Nephron (organoid): ENCODE measurements at regions not wholly inside any gene's neighbourhood (a gene's known extent, or its start where the extent isn't known, plus 50 kb on each side); places are given as distances from the start of the nearest gene placed in this dataset.

Experiments used
- H3K27ac Mint-ChIP-seq, 3 experiments: 2 replicates each; pipeline ENCODE4 v1.8.0; 2020; ENCODE audit warnings: mixed read lengths in 3 of 3, mild to moderate bottlenecking in 2 of 3, moderate library complexity in 1 of 3
- H3K27me3 Mint-ChIP-seq: 2 replicates; pipeline ENCODE4 v1.8.0; 2021; ENCODE audit warnings: low read depth, mild to moderate bottlenecking, moderate library complexity, mixed read lengths
- H3K36me3 Mint-ChIP-seq: 2 replicates; pipeline ENCODE4 v1.8.0; 2020; ENCODE audit warnings: low read depth, mixed read lengths
- H3K4me1 Mint-ChIP-seq: 2 replicates; pipeline ENCODE4 v1.8.0; 2020; ENCODE audit warnings: mixed read lengths
- H3K4me3 Mint-ChIP-seq, 3 experiments: 2 replicates each; pipeline ENCODE4 v1.8.0; 2020; ENCODE audit warnings: mild to moderate bottlenecking in 3 of 3, mixed read lengths in 3 of 3, moderate library complexity in 2 of 3
- H3K9me3 Mint-ChIP-seq: 2 replicates; pipeline ENCODE4 v1.8.0; 2020; ENCODE audit warnings: mixed read lengths
- TF ChIP-seq, protein P1 (sequence below), 3 experiments: fragments of 200-600 bp; sonication (generic); IDR thresholded peaks; one replicate each; pipeline ENCODE4 v1.5.0; 2021; ENCODE audit warnings: antibody characterized with exemption in 3 of 3; ENCODE audit not compliant: unreplicated experiment in 3 of 3

DNA sequence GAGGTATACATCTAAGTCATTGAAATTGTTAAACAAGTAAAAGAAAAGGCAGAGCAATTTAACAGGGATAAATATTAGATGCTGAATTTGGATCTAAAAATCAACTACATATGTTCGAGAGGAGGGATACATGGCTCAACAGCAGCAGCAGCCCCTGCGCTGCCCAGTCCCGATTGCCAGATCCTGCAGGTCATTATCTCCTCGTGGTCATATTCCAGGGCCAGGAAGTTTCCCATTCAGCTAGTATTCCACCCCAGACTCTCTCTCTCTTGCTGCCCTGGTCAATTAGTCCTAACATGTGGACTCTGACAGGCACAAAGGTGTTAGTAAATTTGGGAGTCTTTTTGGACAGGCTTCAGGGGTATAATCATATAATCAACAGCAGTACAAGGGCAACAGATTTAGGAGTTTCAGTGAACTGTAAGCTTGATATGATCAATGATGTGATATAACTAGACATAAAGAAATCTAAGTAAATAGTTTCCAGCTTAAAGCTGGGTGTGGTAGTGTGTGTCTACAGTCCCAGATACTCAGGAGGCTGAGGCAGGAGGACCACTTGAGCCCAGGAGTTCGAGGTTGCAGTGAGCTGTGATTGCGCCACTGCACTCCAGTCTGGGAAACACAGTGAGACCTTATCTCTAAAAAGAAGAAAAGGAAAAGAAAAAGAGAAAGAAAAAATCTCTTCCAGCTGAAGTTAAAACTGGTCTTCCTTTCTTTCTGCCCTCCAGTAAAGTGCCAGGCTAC is 96.5 kb upstream of the MED13 start:
- TF ChIP-seq, protein P1, sequence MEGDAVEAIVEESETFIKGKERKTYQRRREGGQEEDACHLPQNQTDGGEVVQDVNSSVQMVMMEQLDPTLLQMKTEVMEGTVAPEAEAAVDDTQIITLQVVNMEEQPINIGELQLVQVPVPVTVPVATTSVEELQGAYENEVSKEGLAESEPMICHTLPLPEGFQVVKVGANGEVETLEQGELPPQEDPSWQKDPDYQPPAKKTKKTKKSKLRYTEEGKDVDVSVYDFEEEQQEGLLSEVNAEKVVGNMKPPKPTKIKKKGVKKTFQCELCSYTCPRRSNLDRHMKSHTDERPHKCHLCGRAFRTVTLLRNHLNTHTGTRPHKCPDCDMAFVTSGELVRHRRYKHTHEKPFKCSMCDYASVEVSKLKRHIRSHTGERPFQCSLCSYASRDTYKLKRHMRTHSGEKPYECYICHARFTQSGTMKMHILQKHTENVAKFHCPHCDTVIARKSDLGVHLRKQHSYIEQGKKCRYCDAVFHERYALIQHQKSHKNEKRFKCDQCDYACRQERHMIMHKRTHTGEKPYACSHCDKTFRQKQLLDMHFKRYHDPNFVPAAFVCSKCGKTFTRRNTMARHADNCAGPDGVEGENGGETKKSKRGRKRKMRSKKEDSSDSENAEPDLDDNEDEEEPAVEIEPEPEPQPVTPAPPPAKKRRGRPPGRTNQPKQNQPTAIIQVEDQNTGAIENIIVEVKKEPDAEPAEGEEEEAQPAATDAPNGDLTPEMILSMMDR (IDR thresholded peaks at IDR 0.05; ENCODE audit: unreplicated experiment in 3 of 3) = no peak
- no peak overlapping the region for H3K4me3 Mint-ChIP-seq
- no peaks in the 10 kb centered on the region for H3K36me3 Mint-ChIP-seq
- peaks cover 9% of the 10 kb centered on the region for H3K4me1 Mint-ChIP-seq
- no peaks in the 10 kb centered on the region for H3K9me3 Mint-ChIP-seq
- no peak overlapping the region for H3K27ac Mint-ChIP-seq
- peaks cover 4% of the 10 kb centered on the region for H3K27me3 Mint-ChIP-seq

DNA sequence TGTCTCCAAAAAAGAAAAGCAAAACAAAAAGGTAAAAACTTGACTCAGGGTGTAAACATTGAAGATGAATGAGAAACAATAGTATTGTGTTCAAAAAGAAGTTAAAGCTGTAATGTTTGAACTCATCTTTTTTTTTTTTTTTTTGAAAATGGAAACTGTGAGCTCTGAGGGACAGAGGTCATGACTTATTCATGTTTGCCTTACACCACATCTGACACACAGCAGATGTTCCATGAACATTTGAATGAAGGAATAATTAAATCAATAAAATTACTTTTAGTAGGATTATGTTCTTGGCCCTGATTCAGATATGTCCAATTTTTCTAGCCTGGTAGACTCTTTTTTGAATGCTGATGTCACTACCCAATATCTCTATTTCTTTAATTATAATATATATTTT is 95.7 kb upstream of the MED13 start:
- TF ChIP-seq, protein P1 (IDR thresholded peaks at IDR 0.05; ENCODE audit: unreplicated experiment in 3 of 3) = no peak
- peaks cover 9% of the 10 kb centered on the region for H3K4me1 Mint-ChIP-seq
- no peak overlapping the region for H3K4me3 Mint-ChIP-seq
- H3K27me3 Mint-ChIP-seq = peaks cover 4% of the 10 kb centered on the region
- H3K27ac Mint-ChIP-seq = no peak overlapping the region
- no peaks in the 10 kb centered on the region for H3K9me3 Mint-ChIP-seq
- no peaks in the 10 kb centered on the region for H3K36me3 Mint-ChIP-seq

DNA sequence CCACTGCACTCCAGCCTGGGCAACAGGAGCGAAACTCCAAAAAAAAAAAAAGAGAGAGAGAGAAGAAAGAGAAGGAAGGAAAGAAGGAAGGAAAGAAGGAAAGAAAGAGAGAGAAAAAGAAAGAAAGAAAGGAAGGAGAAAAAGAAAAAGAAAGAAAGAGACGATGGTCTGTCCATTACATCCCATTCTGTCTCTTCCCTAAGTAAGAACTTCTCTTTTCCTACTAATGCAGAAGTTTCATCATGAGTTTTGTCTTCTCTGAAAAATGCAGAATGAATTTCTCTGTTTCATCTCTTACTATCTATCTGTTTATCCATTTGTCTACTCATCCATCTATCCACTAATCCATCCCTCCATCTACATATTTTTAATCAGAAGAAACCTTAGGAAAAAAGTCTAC is 94.9 kb upstream of the MED13 start:
- Mint-ChIP-seq H3K4me3 (no peak overlapping the region), H3K27me3 (peaks cover 4% of the 10 kb centered on the region), H3K9me3 (no peaks in the 10 kb centered on the region), H3K36me3 (no peaks in the 10 kb centered on the region), H3K27ac (no peak overlapping the region), H3K4me1 (peaks cover 4% of the 10 kb centered on the region)
- TF ChIP-seq, protein P1 (IDR thresholded peaks at IDR 0.05; ENCODE audit: unreplicated experiment in 3 of 3) = no peak

GRCh38 chr17:62156949-62157348 is 91.9 kb upstream of the MED13 start:
- Mint-ChIP-seq H3K36me3 (no peaks in the 10 kb centered on the region), H3K4me1 (no peaks in the 10 kb centered on the region), H3K27ac (no peak overlapping the region), H3K4me3 (no peak overlapping the region), H3K9me3 (no peaks in the 10 kb centered on the region), H3K27me3 (peaks cover 9% of the 10 kb centered on the region)
- TF ChIP-seq, protein P1 (IDR thresholded peaks at IDR 0.05; ENCODE audit: unreplicated experiment in 3 of 3) = no peak

DNA sequence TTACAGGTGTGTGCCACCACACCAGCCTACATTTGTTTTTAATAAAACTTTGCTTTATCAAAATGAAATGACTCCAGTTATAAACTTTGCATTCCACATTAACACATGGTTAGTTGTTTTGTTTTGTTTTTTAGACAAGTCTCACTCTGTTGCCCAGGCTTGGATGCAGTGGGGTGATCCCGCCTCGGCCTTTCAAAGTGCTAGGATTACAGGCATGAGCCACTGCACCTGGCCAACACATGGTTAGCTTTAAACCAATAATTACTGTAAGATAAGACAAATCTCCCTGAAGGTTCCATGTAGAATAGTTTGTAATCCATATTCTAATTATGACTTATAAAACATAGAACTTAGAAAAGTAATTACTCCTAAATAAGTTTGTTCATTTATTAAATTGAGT is 89.8 kb upstream of the MED13 start:
- H3K9me3 Mint-ChIP-seq = no peaks in the 10 kb centered on the region
- no peaks in the 10 kb centered on the region for H3K36me3 Mint-ChIP-seq
- H3K27me3 Mint-ChIP-seq = peaks cover 9% of the 10 kb centered on the region
- no peak overlapping the region for H3K27ac Mint-ChIP-seq
- no peaks in the 10 kb centered on the region for H3K4me1 Mint-ChIP-seq
- H3K4me3 Mint-ChIP-seq = no peak overlapping the region
- TF ChIP-seq, protein P1 (IDR thresholded peaks at IDR 0.05; ENCODE audit: unreplicated experiment in 3 of 3) = no peak

GRCh38 chr17:62150471-62150870 is 85.4 kb upstream of the MED13 start:
- H3K27ac Mint-ChIP-seq = no peak overlapping the region
- H3K36me3 Mint-ChIP-seq = no peaks in the 10 kb centered on the region
- H3K4me3 Mint-ChIP-seq = no peak overlapping the region
- no peaks in the 10 kb centered on the region for H3K9me3 Mint-ChIP-seq
- peaks cover 4% of the 10 kb centered on the region for H3K27me3 Mint-ChIP-seq
- TF ChIP-seq, protein P1 (IDR thresholded peaks at IDR 0.05; ENCODE audit: unreplicated experiment in 3 of 3) = no peak
- H3K4me1 Mint-ChIP-seq = no peaks in the 10 kb centered on the region
